GM10248 (cell line): ENCODE measurements at regions not wholly inside any gene's neighbourhood (a gene's known extent, or its start where the extent isn't known, plus 50 kb on each side); places are given as distances from the start of the nearest gene placed in this dataset.

ENCODE experiments used
- CTCF ChIA-PET: fragments of 300-600 bp; sonication (Branson Sonifier 250); formaldehyde crosslinking; extraction: SDS; loops from one replicate; lab custom pipeline; 2021; ENCODE audit warnings: antibody characterized with exemption; lab: Yijun Ruan, JAX
- POLR2A ChIA-PET: fragments of 350-650 bp; sonication (Branson Sonifier 250); formaldehyde crosslinking; extraction: SDS; loops from one replicate; lab custom pipeline; 2020; ENCODE audit warnings: antibody characterized with exemption; lab: Yijun Ruan, JAX
- DNase-seq: peaks from one replicate; pipeline ENCODE4 v3.0.0; 2012; ENCODE audit errors: extremely low spot score
- CTCF ChIP-seq: IDR thresholded peaks from 2 replicates; pipeline ENCODE4 v1.5.1; 2012; ENCODE audit warnings: mild to moderate bottlenecking, low read depth; ENCODE audit errors: extremely low read depth, missing control alignments, control extremely low read depth

GRCh38 chr13:53152057-53152421 lies 123.4 kb downstream of the OLFM4 start:
- CTCF ChIA-PET: interaction anchor here (0.6 to 1.7 kb wide), 24 partner anchors 9 to 723 kb away, joined by 3 to 10 read pairs (median 4); no protein-coding TSS in a partner anchor
- no peak for DNase-seq
- no peak for TF ChIP-seq CTCF
- POLR2A ChIA-PET: no interaction called here

- DNase-seq: no peak
- POLR2A ChIA-PET: no interaction called here
- TF ChIP-seq CTCF: no peak
- CTCF ChIA-PET: interaction anchor here (1.2 kb wide), 1 partner anchor 12 kb away, joined by 3 read pairs; no protein-coding TSS in a partner anchor
These were observed 129.6 kb downstream of the OLFM4 start for GRCh38 chr13:53158201-53158600.

GRCh38 chr13:53159431-53159830 lies 130.8 kb downstream of the OLFM4 start:
- DNase-seq: no peak
- CTCF ChIA-PET: no interaction called here
- POLR2A ChIA-PET: no interaction called here
- no peak for TF ChIP-seq CTCF

GRCh38 chr13:53160211-53160610 lies 131.6 kb downstream of the OLFM4 start:
- POLR2A ChIA-PET: no interaction called here
- TF ChIP-seq CTCF: no peak
- no peak for DNase-seq
- CTCF ChIA-PET: no interaction called here

- CTCF ChIA-PET: interaction anchor here (1.1 kb wide), 1 partner anchor 9 kb away, joined by 7 read pairs; no protein-coding TSS in a partner anchor
- no peak for DNase-seq
- TF ChIP-seq CTCF: no peak
- POLR2A ChIA-PET: no interaction called here
These were observed 132.6 kb downstream of the OLFM4 start for GRCh38 chr13:53161251-53161650.

- no peak for TF ChIP-seq CTCF
- ChIA-PET CTCF (interaction anchor here (2.3 kb wide), 1 partner anchor 13 kb away, joined by 5 read pairs; no protein-coding TSS in a partner anchor), POLR2A (no interaction called here)
- no peak for DNase-seq
These were observed 136.6 kb downstream of the OLFM4 start for GRCh38 chr13:53165261-53165660.

- CTCF ChIA-PET: interaction anchor here (2.2 kb wide), 1 partner anchor 16 kb away, joined by 6 read pairs; no protein-coding TSS in a partner anchor
- DNase-seq: no peak
- POLR2A ChIA-PET: no interaction called here
- no peak for TF ChIP-seq CTCF
These were observed 138.9 kb downstream of the OLFM4 start for GRCh38 chr13:53167561-53167960.
